Activated CD8-positive, alpha-beta T cell treated with anti-CD3 and anti-CD28 coated beads, Interleukin-2, amount 10 ng/mL, durations not matched to agents 7 days and 5 days (primary cell): ENCODE measurements at regions not wholly inside any gene's neighbourhood (a gene's known extent, or its start where the extent isn't known, plus 50 kb on each side); places are given as distances from the start of the nearest gene placed in this dataset.
A peak's percentile ranks its signal among the peaks of the same experiment; 100 is the strongest.

Experiments used
- ATAC-seq: fragments of 150-1000 bp; cut with Tn5 transposase; one replicate; pipeline ENCODE4 v1.10.0; 2021; ENCODE audit warnings: moderate library complexity
- CTCF ChIA-PET: fragments of 350-600 bp; sonication (Branson Sonifier 250); formaldehyde crosslinking; loops from one replicate; lab custom pipeline; 2021; ENCODE audit warnings: antibody characterized with exemption; lab: Charles Lee
- POLR2A ChIA-PET: fragments of 350-600 bp; sonication (Branson Sonifier 250); formaldehyde crosslinking; loops from one replicate; lab custom pipeline; 2021; ENCODE audit warnings: antibody characterized with exemption; lab: Charles Lee
- DNase-seq: peaks from one replicate; pipeline ENCODE4 v3.0.0-alpha.2; 2020
- H3K27ac Mint-ChIP-seq: one replicate; pipeline ENCODE4 v1.8.0; 2021; ENCODE audit warnings: mild to moderate bottlenecking, mixed read lengths
- H3K27me3 Mint-ChIP-seq: one replicate; pipeline ENCODE4 v1.8.0; 2021; ENCODE audit warnings: low read depth, mixed read lengths
- H3K36me3 Mint-ChIP-seq: one replicate; pipeline ENCODE4 v1.8.0; 2021; ENCODE audit warnings: low read depth, mixed read lengths
- H3K4me1 Mint-ChIP-seq: one replicate; pipeline ENCODE4 v1.8.0; 2021; ENCODE audit warnings: low read depth, mixed read lengths
- H3K4me3 Mint-ChIP-seq: one replicate; pipeline ENCODE4 v1.8.0; 2021; ENCODE audit warnings: mild to moderate bottlenecking, mixed read lengths
- H3K9me3 Mint-ChIP-seq: one replicate; pipeline ENCODE4 v1.8.0; 2022; ENCODE audit warnings: mixed read lengths; ENCODE audit not compliant: insufficient read depth

DNA sequence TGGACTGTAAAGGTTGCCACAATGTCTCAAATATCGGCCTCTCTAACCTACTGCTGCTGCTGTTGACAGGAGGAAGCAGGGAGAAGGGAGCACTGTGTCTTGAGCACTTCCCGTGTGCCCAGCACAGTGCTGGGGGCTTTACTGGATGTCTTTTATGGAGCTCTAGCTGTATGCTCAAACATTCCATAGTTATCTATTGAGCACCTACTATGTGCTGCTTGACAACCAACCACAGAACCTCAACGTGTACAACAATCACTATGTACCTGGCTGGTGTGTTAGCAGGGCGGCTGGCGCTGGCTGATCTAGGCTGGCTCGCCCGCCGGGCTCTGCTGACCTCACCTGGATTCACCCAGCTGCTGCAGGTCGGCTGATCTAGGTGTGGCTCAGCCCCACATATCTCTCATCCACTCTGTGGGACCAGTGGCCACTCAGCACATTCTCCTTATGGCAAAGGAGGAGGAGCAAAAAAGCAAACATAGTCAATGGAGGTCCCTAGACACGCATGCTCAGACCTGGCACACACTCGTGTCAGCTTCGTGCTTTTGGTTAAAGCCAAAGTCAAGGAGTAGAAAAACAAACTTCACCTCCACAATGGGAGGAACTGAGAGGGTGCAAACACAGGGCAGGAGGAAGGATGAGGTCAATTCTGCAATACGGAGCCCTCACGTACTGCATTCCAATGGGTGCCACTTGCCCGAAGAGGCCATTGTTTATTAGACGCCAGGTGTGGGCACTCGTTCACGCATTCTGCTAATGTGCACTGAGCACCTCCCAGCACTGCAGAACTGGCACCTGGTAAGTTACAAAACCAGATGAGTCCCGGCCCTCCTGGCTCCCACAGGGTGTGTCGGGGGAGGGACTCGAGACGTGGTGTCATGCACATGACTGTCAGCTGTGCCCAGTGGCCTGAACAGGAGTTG, 147.2 kb downstream of the SCARB1 start:
- H3K4me1 Mint-ChIP-seq: peaks cover 23% of the 10 kb centered on the region
- no peak overlapping the region for H3K27ac Mint-ChIP-seq
- H3K27me3 Mint-ChIP-seq: peaks cover 7% of the 10 kb centered on the region
- POLR2A ChIA-PET: no interaction called here
- ATAC-seq (no peak), DNase-seq (no peak)
- no peaks in the 10 kb centered on the region for H3K36me3 Mint-ChIP-seq
- CTCF ChIA-PET: no interaction called here
- no peak overlapping the region for H3K4me3 Mint-ChIP-seq
- no peaks in the 10 kb centered on the region for H3K9me3 Mint-ChIP-seq

DNA sequence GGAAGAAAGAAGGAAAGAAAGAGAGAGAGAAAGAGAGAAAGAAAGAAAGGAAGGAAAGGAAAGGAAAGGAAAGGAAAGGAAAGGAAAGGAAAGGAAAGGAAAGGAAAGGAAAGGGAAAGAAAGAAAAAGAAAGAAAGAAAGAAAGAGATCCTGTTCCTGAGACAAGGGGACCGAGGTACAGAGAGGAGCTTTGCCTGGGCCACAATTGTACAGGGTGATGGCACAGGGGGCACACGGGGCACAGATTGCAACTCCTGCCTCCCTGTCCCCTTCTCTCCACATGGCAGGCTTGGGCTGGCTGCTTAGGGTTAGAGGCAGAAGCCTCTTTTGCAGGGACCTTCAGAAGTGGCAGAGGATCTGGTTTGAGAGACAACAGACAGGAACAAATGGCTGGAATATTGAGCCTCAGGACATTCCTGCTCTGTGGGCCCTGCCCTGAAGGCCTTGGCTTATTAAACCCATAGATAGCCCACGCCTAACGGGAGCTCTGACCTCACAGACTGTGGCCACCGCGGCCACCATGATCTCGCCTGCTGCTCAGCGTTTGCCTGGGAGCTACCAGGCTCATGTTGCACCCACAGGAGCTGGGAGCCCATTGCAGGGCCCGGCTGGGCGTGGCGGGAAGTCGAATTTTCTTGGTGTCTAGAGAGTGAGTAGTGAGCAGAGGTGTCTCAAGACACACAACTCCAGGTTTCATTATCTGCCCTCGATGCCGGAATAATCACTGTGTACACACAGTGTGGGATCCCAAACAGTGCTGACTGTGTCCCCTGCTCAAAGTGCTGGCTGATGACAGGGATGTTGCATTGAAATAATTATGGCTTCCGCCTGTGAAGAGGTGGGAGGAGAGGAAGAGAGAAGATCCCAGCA, 147.9 kb upstream of the NCOR2 start:
- DNase-seq (no peak), ATAC-seq (no peak)
- Mint-ChIP-seq H3K27me3 (peaks cover 7% of the 10 kb centered on the region), H3K9me3 (no peaks in the 10 kb centered on the region), H3K4me3 (no peak overlapping the region), H3K4me1 (peaks cover 23% of the 10 kb centered on the region), H3K27ac (peak overlapping the region; percentile 90), H3K36me3 (no peaks in the 10 kb centered on the region)
- ChIA-PET POLR2A (no interaction called here), CTCF (no interaction called here)

DNA sequence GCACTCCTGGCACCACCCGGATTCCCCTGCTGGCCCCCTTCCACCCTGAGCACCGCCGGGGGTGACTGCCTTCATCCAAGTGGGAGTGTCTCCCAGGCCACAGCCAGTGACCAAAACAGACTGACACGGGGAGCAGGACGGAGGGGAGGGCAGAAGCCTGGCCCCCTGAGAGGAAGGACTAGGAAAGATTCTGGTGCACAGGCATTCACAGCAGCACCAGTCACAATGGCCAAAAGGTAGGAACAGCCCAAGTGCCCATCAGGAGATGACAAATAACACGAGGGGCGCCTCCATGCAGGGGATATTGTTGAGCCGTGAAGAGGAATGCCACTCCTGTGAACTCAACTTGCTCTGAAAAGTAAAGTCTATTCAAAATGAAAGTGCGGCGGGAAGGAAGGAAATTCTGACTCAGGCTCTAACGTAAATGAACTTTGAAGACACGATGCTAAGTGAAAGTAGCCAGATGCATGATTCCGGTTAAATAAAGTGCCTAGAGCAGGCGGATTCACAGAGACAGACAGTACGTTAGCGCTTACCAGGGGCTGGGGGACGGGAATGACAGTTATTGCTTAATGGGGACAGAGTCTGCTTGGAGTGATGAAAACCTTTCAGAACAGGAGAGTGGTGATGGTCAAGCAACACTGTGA, 146.1 kb upstream of the NCOR2 start:
- CTCF ChIA-PET: no interaction called here
- Mint-ChIP-seq H3K4me3 (peak overlapping the region; percentile 60), H3K27ac (peak overlapping the region; percentile 90), H3K36me3 (no peaks in the 10 kb centered on the region), H3K4me1 (peaks cover 23% of the 10 kb centered on the region), H3K9me3 (no peaks in the 10 kb centered on the region), H3K27me3 (peaks cover 5% of the 10 kb centered on the region)
- DNase-seq (peak; percentile 80), ATAC-seq (peak; percentile 91)
- POLR2A ChIA-PET: no interaction called here

DNA sequence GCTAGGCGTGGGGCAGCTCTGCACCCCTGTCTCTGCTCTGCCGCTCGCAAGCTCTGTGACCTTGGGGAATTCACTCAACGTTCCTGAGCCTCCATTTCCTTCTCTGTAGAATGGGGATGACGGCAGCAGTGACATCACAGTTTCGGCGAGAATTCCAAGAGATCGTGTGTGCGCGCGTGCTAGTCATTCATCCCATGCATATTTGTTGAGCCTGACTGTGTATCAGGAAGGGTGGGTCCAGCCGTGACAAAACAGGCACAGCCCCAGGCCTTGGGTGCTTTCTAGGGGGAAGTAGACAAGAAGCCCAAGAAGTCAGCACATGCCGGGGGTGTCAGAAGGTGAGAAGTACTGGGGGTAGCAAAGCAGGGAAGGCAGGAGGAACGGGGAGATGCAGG, 145.6 kb upstream of the NCOR2 start:
- peaks cover 23% of the 10 kb centered on the region for H3K4me1 Mint-ChIP-seq
- H3K4me3 Mint-ChIP-seq: peak overlapping the region; percentile 60
- H3K27ac Mint-ChIP-seq: peak overlapping the region; percentile 90
- no peak for DNase-seq
- CTCF ChIA-PET: no interaction called here
- H3K36me3 Mint-ChIP-seq: no peaks in the 10 kb centered on the region
- POLR2A ChIA-PET: no interaction called here
- H3K9me3 Mint-ChIP-seq: no peaks in the 10 kb centered on the region
- peaks cover 2% of the 10 kb centered on the region for H3K27me3 Mint-ChIP-seq
- no peak for ATAC-seq

DNA sequence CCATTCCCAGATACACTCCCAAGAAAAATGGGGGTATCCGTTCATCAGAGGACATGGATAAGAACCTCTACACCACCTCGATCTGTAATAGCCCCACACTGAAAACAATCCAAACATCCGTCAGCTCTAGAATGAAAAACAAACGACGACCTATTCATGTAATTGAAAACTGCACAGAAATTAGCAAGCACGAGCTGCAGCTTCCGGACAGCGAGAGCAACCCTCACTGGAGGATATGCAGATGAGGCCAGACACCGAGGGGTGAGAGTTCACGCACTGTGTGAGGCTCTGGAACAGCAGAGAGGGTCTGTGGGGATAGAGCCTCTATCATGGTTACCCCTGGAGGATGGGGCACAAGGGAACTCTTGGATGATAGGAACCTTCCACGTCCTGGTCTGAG, 143.9 kb upstream of the NCOR2 start:
- Mint-ChIP-seq H3K27ac (no peak overlapping the region), H3K4me1 (peaks cover 23% of the 10 kb centered on the region), H3K4me3 (no peak overlapping the region), H3K9me3 (no peaks in the 10 kb centered on the region), H3K36me3 (no peaks in the 10 kb centered on the region), H3K27me3 (peaks cover 2% of the 10 kb centered on the region)
- ATAC-seq (no peak), DNase-seq (no peak)
- ChIA-PET POLR2A (interaction anchor here (1.0 kb wide), 1 partner anchor 15 kb away, joined by 3 read pairs; no protein-coding TSS in a partner anchor), CTCF (no interaction called here)

DNA sequence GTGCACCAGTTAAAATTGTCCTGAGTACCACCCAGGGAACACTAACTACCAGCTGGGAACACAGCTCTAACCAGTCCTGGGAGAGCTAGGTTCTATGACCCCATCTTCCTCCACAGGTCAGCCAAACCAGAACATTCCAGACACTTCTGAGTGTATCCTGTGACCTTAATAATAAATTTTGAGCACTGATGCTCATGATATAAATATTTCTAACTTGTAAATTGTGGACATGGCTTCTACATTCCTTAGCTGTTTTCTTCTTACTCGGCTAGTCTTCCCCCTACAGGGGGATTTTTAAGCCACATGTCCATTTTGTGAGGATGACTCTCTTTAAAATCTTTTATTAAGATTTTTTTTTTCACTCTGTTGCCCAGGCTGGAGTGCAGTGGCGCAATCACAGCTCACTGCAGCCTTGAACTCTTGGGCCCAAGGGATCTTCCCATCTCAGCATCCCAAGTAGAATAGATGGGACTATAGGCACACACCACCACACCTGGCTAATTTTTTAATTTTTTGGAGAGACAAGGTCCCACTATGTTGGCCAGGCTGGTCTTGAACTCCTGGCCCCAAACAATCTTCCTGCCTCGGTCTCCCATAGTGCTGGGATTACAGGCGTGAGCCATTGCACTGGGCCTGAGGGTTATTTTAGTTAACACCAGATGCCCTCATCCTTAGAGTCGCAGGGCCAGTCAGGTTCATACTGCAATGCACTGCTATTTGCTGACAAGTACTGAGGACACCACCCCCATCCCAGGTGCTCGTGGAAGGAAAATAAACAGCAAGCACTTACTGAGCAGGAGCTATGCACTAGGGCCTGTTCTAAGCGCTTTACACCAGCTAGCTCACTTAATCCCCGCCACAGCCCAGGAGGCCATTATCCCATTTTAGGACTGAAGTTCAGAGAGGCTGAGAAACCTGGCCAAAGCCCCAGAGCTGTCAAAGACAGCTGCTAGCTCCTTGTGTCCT, 142.6 kb upstream of the NCOR2 start:
- ATAC-seq: no peak
- DNase-seq: no peak
- POLR2A ChIA-PET: no interaction called here
- H3K9me3 Mint-ChIP-seq: no peaks in the 10 kb centered on the region
- H3K4me1 Mint-ChIP-seq: peaks cover 21% of the 10 kb centered on the region
- peaks cover 2% of the 10 kb centered on the region for H3K27me3 Mint-ChIP-seq
- H3K4me3 Mint-ChIP-seq: no peak overlapping the region
- no peak overlapping the region for H3K27ac Mint-ChIP-seq
- CTCF ChIA-PET: no interaction called here
- no peaks in the 10 kb centered on the region for H3K36me3 Mint-ChIP-seq

DNA sequence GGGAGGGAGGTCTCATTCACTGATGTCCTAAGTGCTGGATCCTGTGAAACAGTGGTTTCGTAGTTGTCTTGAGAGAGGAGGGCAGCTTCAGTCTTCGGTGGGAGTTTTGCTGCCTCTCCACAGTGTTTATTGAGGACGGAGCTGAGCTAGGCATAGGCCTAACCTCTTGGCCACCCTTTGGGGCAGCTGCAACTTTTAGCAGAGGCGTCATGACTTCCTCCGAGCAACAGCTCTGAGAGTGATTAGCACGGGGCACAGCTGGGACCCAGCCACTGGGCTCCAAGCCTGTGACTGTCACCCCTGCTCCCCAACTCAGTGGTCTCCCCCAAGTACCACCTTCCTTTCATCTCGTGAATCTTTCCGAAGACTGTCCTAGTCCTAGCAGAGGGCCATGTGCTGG, 139.9 kb upstream of the NCOR2 start:
- ChIA-PET CTCF (interaction anchor here (0.9 kb wide), 1 partner anchor 57 kb away, joined by 3 read pairs; no protein-coding TSS in a partner anchor), POLR2A (no interaction called here)
- no peak for ATAC-seq
- Mint-ChIP-seq H3K27ac (no peak overlapping the region), H3K4me1 (no peaks in the 10 kb centered on the region), H3K4me3 (no peak overlapping the region), H3K9me3 (no peaks in the 10 kb centered on the region), H3K36me3 (no peaks in the 10 kb centered on the region), H3K27me3 (peaks cover 2% of the 10 kb centered on the region)
- DNase-seq: no peak

DNA sequence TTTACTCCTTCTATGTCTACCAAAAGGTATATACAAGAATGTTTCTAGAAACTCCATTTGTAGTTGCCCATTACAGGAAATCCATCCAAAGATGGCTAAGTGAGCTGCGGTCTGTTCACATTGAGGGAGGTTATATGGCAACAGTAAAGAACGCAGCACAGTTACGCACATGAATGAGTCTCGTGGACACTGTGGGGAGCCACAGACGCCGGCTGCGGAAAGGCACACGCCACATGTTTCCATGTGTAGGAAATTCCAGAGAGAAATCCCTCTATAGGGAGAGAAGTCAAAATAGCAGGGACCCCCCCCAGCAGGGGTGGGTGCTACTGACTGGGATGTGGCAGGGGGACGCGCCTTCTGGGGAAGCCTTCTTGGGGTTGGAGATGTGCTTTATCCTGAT, 139.0 kb upstream of the NCOR2 start:
- no peaks in the 10 kb centered on the region for H3K9me3 Mint-ChIP-seq
- no peak overlapping the region for H3K4me3 Mint-ChIP-seq
- CTCF ChIA-PET: no interaction called here
- POLR2A ChIA-PET: no interaction called here
- no peak overlapping the region for H3K27ac Mint-ChIP-seq
- no peaks in the 10 kb centered on the region for H3K4me1 Mint-ChIP-seq
- no peak for ATAC-seq
- H3K36me3 Mint-ChIP-seq: no peaks in the 10 kb centered on the region
- H3K27me3 Mint-ChIP-seq: peaks cover 2% of the 10 kb centered on the region
- DNase-seq: no peak

DNA sequence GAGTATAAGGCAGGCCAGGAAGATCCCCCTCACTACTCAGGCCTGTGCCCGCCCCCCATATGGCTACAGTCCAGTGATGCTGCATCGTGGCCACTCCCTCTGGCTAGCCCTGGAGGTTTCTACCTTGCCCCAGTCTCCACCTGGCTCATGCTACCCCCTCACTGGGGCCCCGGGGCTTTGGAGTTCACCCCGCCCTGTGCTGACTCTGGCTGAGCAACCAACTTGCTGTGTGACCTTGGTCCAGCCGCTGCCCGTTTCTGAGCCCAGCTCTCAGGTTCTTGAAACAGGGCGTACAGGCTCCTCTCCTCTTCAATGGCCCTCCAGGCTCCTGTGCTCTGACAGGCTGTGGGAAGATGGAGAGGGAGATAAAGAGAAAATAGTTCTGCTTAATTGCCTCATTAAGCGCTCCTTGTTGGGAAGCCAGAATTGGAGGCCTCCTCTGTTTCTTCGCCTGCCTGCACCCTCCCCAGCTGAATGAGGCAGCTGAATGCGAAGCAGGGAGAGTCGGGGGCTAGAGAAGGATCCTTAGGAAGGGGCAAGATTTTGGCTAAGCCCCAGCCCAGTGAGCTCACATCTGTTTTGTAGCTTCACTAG, 138.2 kb upstream of the NCOR2 start:
- Mint-ChIP-seq H3K4me1 (no peaks in the 10 kb centered on the region), H3K9me3 (no peaks in the 10 kb centered on the region), H3K27ac (no peak overlapping the region), H3K36me3 (no peaks in the 10 kb centered on the region), H3K4me3 (no peak overlapping the region), H3K27me3 (peaks cover 2% of the 10 kb centered on the region)
- POLR2A ChIA-PET: no interaction called here
- ATAC-seq: no peak
- CTCF ChIA-PET: no interaction called here
- no peak for DNase-seq

DNA sequence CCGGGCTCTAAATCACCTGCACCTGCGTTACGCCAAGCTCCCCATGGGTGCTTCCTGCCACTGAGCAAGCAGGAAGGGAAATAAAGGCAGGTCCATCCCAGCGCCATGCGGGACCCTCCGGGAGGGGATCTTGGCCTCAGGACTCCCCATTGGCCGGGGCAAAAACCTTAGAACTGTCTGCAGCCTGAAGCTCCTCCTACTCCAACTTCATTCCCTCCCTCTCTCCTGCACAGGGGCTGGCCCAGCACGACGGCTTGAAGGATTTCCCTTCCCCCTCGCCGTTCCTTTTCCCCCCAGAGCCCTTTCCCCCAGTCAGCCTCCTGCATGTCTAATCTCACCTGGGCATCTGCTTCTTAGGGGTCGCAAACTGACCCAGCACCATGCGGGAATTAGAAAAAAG, 137.2 kb upstream of the NCOR2 start:
- POLR2A ChIA-PET: no interaction called here
- CTCF ChIA-PET: no interaction called here
- no peaks in the 10 kb centered on the region for H3K36me3 Mint-ChIP-seq
- H3K4me1 Mint-ChIP-seq: no peaks in the 10 kb centered on the region
- no peak overlapping the region for H3K4me3 Mint-ChIP-seq
- no peaks in the 10 kb centered on the region for H3K9me3 Mint-ChIP-seq
- no peak overlapping the region for H3K27ac Mint-ChIP-seq
- H3K27me3 Mint-ChIP-seq: peaks cover 2% of the 10 kb centered on the region
- no peak for ATAC-seq
- DNase-seq: no peak

DNA sequence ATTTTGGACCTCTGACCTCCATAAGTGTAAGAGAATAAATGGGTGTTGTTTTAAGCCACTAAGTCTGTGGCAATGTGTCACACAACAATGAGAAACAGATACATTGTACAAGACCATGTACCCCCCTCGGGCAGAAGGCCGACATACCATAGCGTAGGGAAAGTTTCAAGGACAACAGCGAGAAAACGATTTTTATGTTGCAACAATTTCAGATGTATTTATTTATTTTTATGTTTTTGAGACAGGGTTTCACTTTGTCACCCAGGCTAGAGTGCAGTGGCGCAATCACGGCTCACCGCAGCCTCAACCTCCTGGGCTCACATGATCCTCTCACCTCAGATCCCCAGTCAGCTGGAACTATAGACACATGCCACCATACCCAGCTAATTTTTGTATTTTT, 136.4 kb upstream of the NCOR2 start:
- ChIA-PET CTCF (no interaction called here), POLR2A (interaction anchor here (1.0 kb wide), 1 partner anchor 28 kb away, joined by 3 read pairs; no protein-coding TSS in a partner anchor)
- no peaks in the 10 kb centered on the region for H3K4me1 Mint-ChIP-seq
- H3K4me3 Mint-ChIP-seq: no peak overlapping the region
- no peak overlapping the region for H3K27ac Mint-ChIP-seq
- no peaks in the 10 kb centered on the region for H3K36me3 Mint-ChIP-seq
- DNase-seq (no peak), ATAC-seq (no peak)
- H3K27me3 Mint-ChIP-seq: peaks cover 5% of the 10 kb centered on the region
- no peaks in the 10 kb centered on the region for H3K9me3 Mint-ChIP-seq
